GM23338 (cell line): ENCODE measurements at regions not wholly inside any gene's neighbourhood (a gene's known extent, or its start where the extent isn't known, plus 50 kb on each side); places are given as distances from the start of the nearest gene placed in this dataset.

ENCODE experiments used
- ATAC-seq: fragments of 200-7000 bp; cut with Tn5 transposase; 3 replicates; pipeline ENCODE4 v1.9.1; 2020
- DNase-seq: peaks from one replicate; pipeline ENCODE4 v3.0.0-alpha.2; 2015; ENCODE audit warnings: low spot score
- H2AFZ ChIP-seq: fragments of 200-600 bp; sonication (generic); 2 replicates; pipeline ENCODE4 v1.8.0; 2016; ENCODE audit warnings: antibody characterized with exemption, mild to moderate bottlenecking, moderate library complexity
- H3F3A ChIP-seq: fragments of 200-600 bp; sonication (generic); replicated peaks from 2 replicates; pipeline ENCODE4 v1.8.0; 2017; ENCODE audit warnings: antibody characterized with exemption, mixed run types, low read depth
- H3K27ac ChIP-seq: fragments of 200-600 bp; sonication (generic); 2 replicates; pipeline ENCODE4 v1.6.1; 2016; ENCODE audit warnings: low read depth
- H3K27me3 ChIP-seq: fragments of 200-600 bp; sonication (generic); 2 replicates; pipeline ENCODE4 v1.8.0; 2016; ENCODE audit warnings: mild to moderate bottlenecking, mixed run types, moderate library complexity; ENCODE audit not compliant: insufficient read depth
- H3K36me3 ChIP-seq: fragments of 200-600 bp; sonication (generic); 2 replicates; pipeline ENCODE4 v1.8.0; 2016; ENCODE audit warnings: mild to moderate bottlenecking; ENCODE audit not compliant: insufficient read depth
- H3K4me1 ChIP-seq: fragments of 200-600 bp; sonication (generic); 2 replicates; pipeline ENCODE4 v1.8.0; 2016; ENCODE audit warnings: mild to moderate bottlenecking, moderate library complexity; ENCODE audit not compliant: insufficient read depth
- H3K4me2 ChIP-seq: fragments of 200-600 bp; sonication (generic); 2 replicates; pipeline ENCODE4 v1.7.1; 2017; ENCODE audit warnings: mixed run types
- H3K4me3 ChIP-seq: fragments of 200-600 bp; sonication (generic); 2 replicates; pipeline ENCODE4 v1.6.1; 2016; ENCODE audit warnings: mixed run types
- H3K79me2 ChIP-seq: fragments of 200-600 bp; sonication (generic); replicated peaks from 2 replicates; pipeline ENCODE4 v1.8.0; 2017; ENCODE audit warnings: mild to moderate bottlenecking; ENCODE audit not compliant: insufficient read depth
- H3K9me2 ChIP-seq: fragments of 200-600 bp; sonication (generic); 2 replicates; pipeline ENCODE4 v1.8.0; 2017; ENCODE audit not compliant: insufficient read depth
- H4K20me1 ChIP-seq: fragments of 200-600 bp; sonication (generic); replicated peaks from 2 replicates; pipeline ENCODE4 v1.8.0; 2017; ENCODE audit warnings: mild to moderate bottlenecking; ENCODE audit not compliant: insufficient read depth
- H3K27ac Mint-ChIP-seq: 2 replicates; pipeline ENCODE4 v1.8.0; 2020; ENCODE audit warnings: inconsistent platforms, mild to moderate bottlenecking, moderate library complexity, mixed read lengths
- H3K27me3 Mint-ChIP-seq: 3 replicates; pipeline ENCODE4 v1.8.0; 2022; ENCODE audit warnings: low read depth, mild to moderate bottlenecking, moderate library complexity, mixed read lengths, inconsistent platforms; ENCODE audit not compliant: insufficient read depth, poor library complexity
- H3K36me3 Mint-ChIP-seq: 3 replicates; pipeline ENCODE4 v1.8.0; 2021; ENCODE audit warnings: low read depth, mild to moderate bottlenecking, inconsistent platforms, moderate library complexity, mixed read lengths
- H3K4me1 Mint-ChIP-seq: 3 replicates; pipeline ENCODE4 v1.8.0; 2020; ENCODE audit warnings: mild to moderate bottlenecking, inconsistent platforms, mixed read lengths
- H3K4me3 Mint-ChIP-seq: 3 replicates; pipeline ENCODE4 v1.8.0; 2021; ENCODE audit warnings: moderate library complexity, mild to moderate bottlenecking, inconsistent platforms, mixed read lengths
- H3K9me3 Mint-ChIP-seq: 3 replicates; pipeline ENCODE4 v1.8.0; 2020; ENCODE audit warnings: moderate library complexity, mild to moderate bottlenecking, inconsistent platforms, mixed read lengths
- CREB1 ChIP-seq: fragments of 250-450 bp; sonication (Bioruptor Pico); IDR thresholded peaks from 2 replicates; pipeline ENCODE4 v1.5.0; 2020; ENCODE audit warnings: low read depth, mild to moderate bottlenecking, moderate library complexity
- EZH2 ChIP-seq: fragments of 200-600 bp; sonication (generic); IDR thresholded peaks from one replicate; pipeline ENCODE4 v1.8.0; 2017; ENCODE audit warnings: antibody characterized with exemption, mild to moderate bottlenecking, low read depth; ENCODE audit not compliant: unreplicated experiment
- EZH2phosphoT487 ChIP-seq: fragments of 200-600 bp; sonication (generic); IDR thresholded peaks from one replicate; pipeline ENCODE4 v1.8.1; 2018; ENCODE audit warnings: antibody characterized with exemption; ENCODE audit not compliant: unreplicated experiment
- JUNB ChIP-seq: IDR thresholded peaks from one replicate; pipeline ENCODE4 v1.6.1; 2016; ENCODE audit warnings: antibody characterized with exemption; ENCODE audit not compliant: unreplicated experiment
- NANOG ChIP-seq: IDR thresholded peaks from 2 replicates; pipeline ENCODE4 v1.6.1; 2016; ENCODE audit warnings: antibody characterized with exemption, borderline replicate concordance
- POLR2AphosphoS5 ChIP-seq: IDR thresholded peaks from 2 replicates; pipeline ENCODE4 v1.6.1; 2016; ENCODE audit warnings: antibody characterized with exemption, low read depth
- STAT1 ChIP-seq: IDR thresholded peaks from one replicate; pipeline ENCODE4 v1.6.1; 2016; ENCODE audit warnings: antibody characterized with exemption; ENCODE audit not compliant: unreplicated experiment
- ZNF114 ChIP-seq: fragments of 250-450 bp; sonication (Bioruptor Pico); IDR thresholded peaks from 2 replicates; pipeline ENCODE4 v1.5.0; 2020; ENCODE audit warnings: mild to moderate bottlenecking, moderate library complexity
- ZNF331 ChIP-seq: fragments of 250-450 bp; sonication (Bioruptor Pico); IDR thresholded peaks from 2 replicates; pipeline ENCODE4 v1.5.0; 2020; ENCODE audit warnings: low read depth, mild to moderate bottlenecking, moderate library complexity
- TF ChIP-seq, protein P1 (sequence below): IDR thresholded peaks from 2 replicates; pipeline ENCODE4 v1.6.1; 2016; ENCODE audit warnings: antibody characterized with exemption
- TF ChIP-seq, protein P2 (sequence below): IDR thresholded peaks from one replicate; pipeline ENCODE4 v1.6.1; 2018; ENCODE audit warnings: antibody characterized with exemption; ENCODE audit not compliant: unreplicated experiment
- TF ChIP-seq, protein P3 (sequence below): fragments of 250-450 bp; sonication (Bioruptor Pico); IDR thresholded peaks from 2 replicates; pipeline ENCODE4 v1.5.0; 2020; ENCODE audit warnings: mild to moderate bottlenecking, moderate library complexity
- TF ChIP-seq, protein P4 (sequence below), 2 experiments: fragments of 200-600 bp in 1 of 2; sonication (generic) in 1 of 2; conservative IDR thresholded peaks; 2 replicates each; pipeline versions ENCODE4 v1.5.1 to v1.6.1; 2016 to 2017; ENCODE audit warnings: antibody characterized with exemption in 2 of 2, low read depth in 2 of 2, mild to moderate bottlenecking in 2 of 2, moderate library complexity in 1 of 2

DNA sequence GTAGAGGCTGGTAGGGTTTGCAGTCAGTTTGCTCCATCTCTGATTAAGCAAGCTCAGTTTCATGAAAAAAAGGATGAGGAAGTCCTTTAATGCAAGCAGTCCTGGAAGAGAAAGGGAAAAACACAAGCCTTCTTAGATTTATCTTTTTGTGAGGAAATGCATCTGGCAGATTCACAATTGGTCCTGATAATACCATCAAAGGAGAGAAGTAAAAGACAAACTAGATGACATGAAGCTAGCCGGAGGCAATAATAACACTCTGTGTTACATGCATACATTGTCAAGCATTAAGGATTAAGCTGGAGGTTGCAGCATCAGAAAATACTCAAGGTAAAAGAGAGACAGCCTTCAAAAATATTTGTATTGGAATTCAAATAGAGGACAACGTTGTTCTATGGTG is 356.0 kb upstream of the TEX13C start, which contains the start of gene TENM1:
Gene TENM1, minus strand, starts transcription at position 101 of the 400 bp plus-strand sequence.
- Histone ChIP-seq H3K27ac (no peak within 1 kb of the TSS), H3K27me3 (no peaks in the 10 kb centered on the region), H3K9me2 (no peaks in the 10 kb centered on the region), H3K4me1 (no peaks in the 10 kb centered on the region), H3K36me3 (no peaks in the 10 kb centered on the region), H3K4me2 (no peak within 1 kb of the TSS), H4K20me1 (no peaks in the 10 kb centered on the region), H3F3A (no peaks in the 10 kb centered on the region), H2AFZ (no peak within 1 kb of the TSS), H3K4me3 (no peak within 1 kb of the TSS), H3K79me2 (no peaks in the 10 kb centered on the region)
- ATAC-seq (no peak), DNase-seq (no peak)
- H3K27me3 Mint-ChIP-seq = no peaks in the 10 kb centered on the region
- no peak within 1 kb of the TSS for H3K4me3 Mint-ChIP-seq
- peaks cover 4% of the 10 kb centered on the region; the same call in 1 of the 3 replicates for H3K4me1 Mint-ChIP-seq
- H3K27ac Mint-ChIP-seq = no peak within 1 kb of the TSS
- TF ChIP-seq, protein P1, sequence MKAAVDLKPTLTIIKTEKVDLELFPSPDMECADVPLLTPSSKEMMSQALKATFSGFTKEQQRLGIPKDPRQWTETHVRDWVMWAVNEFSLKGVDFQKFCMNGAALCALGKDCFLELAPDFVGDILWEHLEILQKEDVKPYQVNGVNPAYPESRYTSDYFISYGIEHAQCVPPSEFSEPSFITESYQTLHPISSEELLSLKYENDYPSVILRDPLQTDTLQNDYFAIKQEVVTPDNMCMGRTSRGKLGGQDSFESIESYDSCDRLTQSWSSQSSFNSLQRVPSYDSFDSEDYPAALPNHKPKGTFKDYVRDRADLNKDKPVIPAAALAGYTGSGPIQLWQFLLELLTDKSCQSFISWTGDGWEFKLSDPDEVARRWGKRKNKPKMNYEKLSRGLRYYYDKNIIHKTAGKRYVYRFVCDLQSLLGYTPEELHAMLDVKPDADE = no peak
- TF ChIP-seq STAT1 (no peak), NANOG (no peak), JUNB (no peak), EZH2phosphoT487 (no peak), POLR2AphosphoS5 (no peak), CREB1 (CRISPR knock-in tag) (no peak), ZNF114 (CRISPR knock-in tag) (no peak), EZH2 (no peak), ZNF331 (CRISPR knock-in tag) (no peak)
- TF ChIP-seq, protein P2, sequence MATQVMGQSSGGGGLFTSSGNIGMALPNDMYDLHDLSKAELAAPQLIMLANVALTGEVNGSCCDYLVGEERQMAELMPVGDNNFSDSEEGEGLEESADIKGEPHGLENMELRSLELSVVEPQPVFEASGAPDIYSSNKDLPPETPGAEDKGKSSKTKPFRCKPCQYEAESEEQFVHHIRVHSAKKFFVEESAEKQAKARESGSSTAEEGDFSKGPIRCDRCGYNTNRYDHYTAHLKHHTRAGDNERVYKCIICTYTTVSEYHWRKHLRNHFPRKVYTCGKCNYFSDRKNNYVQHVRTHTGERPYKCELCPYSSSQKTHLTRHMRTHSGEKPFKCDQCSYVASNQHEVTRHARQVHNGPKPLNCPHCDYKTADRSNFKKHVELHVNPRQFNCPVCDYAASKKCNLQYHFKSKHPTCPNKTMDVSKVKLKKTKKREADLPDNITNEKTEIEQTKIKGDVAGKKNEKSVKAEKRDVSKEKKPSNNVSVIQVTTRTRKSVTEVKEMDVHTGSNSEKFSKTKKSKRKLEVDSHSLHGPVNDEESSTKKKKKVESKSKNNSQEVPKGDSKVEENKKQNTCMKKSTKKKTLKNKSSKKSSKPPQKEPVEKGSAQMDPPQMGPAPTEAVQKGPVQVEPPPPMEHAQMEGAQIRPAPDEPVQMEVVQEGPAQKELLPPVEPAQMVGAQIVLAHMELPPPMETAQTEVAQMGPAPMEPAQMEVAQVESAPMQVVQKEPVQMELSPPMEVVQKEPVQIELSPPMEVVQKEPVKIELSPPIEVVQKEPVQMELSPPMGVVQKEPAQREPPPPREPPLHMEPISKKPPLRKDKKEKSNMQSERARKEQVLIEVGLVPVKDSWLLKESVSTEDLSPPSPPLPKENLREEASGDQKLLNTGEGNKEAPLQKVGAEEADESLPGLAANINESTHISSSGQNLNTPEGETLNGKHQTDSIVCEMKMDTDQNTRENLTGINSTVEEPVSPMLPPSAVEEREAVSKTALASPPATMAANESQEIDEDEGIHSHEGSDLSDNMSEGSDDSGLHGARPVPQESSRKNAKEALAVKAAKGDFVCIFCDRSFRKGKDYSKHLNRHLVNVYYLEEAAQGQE = no peak
- TF ChIP-seq, protein P3, sequence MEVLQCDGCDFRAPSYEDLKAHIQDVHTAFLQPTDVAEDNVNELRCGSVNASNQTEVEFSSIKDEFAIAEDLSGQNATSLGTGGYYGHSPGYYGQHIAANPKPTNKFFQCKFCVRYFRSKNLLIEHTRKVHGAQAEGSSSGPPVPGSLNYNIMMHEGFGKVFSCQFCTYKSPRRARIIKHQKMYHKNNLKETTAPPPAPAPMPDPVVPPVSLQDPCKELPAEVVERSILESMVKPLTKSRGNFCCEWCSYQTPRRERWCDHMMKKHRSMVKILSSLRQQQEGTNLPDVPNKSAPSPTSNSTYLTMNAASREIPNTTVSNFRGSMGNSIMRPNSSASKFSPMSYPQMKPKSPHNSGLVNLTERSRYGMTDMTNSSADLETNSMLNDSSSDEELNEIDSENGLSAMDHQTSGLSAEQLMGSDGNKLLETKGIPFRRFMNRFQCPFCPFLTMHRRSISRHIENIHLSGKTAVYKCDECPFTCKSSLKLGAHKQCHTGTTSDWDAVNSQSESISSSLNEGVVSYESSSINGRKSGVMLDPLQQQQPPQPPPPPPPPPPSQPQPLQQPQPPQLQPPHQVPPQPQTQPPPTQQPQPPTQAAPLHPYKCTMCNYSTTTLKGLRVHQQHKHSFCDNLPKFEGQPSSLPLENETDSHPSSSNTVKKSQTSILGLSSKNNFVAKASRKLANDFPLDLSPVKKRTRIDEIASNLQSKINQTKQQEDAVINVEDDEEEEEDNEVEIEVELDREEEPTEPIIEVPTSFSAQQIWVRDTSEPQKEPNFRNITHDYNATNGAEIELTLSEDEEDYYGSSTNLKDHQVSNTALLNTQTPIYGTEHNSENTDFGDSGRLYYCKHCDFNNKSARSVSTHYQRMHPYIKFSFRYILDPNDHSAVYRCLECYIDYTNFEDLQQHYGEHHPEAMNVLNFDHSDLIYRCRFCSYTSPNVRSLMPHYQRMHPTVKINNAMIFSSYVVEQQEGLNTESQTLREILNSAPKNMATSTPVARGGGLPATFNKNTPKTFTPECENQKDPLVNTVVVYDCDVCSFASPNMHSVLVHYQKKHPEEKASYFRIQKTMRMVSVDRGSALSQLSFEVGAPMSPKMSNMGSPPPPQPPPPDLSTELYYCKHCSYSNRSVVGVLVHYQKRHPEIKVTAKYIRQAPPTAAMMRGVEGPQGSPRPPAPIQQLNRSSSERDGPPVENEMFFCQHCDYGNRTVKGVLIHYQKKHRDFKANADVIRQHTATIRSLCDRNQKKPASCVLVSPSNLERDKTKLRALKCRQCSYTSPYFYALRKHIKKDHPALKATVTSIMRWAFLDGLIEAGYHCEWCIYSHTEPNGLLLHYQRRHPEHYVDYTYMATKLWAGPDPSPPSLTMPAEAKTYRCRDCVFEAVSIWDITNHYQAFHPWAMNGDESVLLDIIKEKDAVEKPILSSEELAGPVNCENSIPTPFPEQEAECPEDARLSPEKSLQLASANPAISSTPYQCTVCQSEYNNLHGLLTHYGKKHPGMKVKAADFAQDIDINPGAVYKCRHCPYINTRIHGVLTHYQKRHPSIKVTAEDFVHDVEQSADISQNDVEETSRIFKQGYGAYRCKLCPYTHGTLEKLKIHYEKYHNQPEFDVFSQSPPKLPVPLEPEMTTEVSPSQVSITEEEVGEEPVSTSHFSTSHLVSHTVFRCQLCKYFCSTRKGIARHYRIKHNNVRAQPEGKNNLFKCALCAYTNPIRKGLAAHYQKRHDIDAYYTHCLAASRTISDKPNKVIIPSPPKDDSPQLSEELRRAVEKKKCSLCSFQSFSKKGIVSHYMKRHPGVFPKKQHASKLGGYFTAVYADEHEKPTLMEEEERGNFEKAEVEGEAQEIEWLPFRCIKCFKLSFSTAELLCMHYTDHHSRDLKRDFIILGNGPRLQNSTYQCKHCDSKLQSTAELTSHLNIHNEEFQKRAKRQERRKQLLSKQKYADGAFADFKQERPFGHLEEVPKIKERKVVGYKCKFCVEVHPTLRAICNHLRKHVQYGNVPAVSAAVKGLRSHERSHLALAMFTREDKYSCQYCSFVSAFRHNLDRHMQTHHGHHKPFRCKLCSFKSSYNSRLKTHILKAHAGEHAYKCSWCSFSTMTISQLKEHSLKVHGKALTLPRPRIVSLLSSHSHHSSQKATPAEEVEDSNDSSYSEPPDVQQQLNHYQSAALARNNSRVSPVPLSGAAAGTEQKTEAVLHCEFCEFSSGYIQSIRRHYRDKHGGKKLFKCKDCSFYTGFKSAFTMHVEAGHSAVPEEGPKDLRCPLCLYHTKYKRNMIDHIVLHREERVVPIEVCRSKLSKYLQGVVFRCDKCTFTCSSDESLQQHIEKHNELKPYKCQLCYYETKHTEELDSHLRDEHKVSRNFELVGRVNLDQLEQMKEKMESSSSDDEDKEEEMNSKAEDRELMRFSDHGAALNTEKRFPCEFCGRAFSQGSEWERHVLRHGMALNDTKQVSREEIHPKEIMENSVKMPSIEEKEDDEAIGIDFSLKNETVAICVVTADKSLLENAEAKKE (CRISPR knock-in tag) = no peak
- TF ChIP-seq, protein P4, sequence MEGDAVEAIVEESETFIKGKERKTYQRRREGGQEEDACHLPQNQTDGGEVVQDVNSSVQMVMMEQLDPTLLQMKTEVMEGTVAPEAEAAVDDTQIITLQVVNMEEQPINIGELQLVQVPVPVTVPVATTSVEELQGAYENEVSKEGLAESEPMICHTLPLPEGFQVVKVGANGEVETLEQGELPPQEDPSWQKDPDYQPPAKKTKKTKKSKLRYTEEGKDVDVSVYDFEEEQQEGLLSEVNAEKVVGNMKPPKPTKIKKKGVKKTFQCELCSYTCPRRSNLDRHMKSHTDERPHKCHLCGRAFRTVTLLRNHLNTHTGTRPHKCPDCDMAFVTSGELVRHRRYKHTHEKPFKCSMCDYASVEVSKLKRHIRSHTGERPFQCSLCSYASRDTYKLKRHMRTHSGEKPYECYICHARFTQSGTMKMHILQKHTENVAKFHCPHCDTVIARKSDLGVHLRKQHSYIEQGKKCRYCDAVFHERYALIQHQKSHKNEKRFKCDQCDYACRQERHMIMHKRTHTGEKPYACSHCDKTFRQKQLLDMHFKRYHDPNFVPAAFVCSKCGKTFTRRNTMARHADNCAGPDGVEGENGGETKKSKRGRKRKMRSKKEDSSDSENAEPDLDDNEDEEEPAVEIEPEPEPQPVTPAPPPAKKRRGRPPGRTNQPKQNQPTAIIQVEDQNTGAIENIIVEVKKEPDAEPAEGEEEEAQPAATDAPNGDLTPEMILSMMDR (conservative IDR thresholded peaks at IDR 0.05; ENCODE audit: low read depth in 2 of 2) = no peak
- no peaks in the 10 kb centered on the region for H3K36me3 Mint-ChIP-seq
- H3K9me3 Mint-ChIP-seq = no peaks in the 10 kb centered on the region
